Pancreas (tissue), 10 donors: ENCODE measurements at regions not wholly inside any gene's neighbourhood (a gene's known extent, or its start where the extent isn't known, plus 50 kb on each side); places are given as distances from the start of the nearest gene placed in this dataset.

Experiments
- ATAC-seq, 4 donors: fragments of 200-7000 bp; cut with Tn5 transposase; one replicate each; pipeline versions ENCODE4 v1.8.0 to v1.9.1; 2020; ENCODE audit warnings: mild to moderate bottlenecking in 4 of 4, moderate library complexity in 4 of 4
- DNase-seq, 6 donors: peaks; one replicate each; pipeline ENCODE4 v3.0.0-alpha.2; 2020
- FAIRE-seq: peaks from 2 replicates; lab custom pipeline; 2012; peaks lifted over from hg19 to GRCh38; lab: Jason Lieb, UNC
- H3K27ac ChIP-seq, 4 donors: fragments of 200-600 bp; sonication (generic); 1 replicate in 3 of 4; 2 replicates in 1 of 4; pipeline versions ENCODE4 v1.5.0 to v1.8.0; 2020
- H3K27me3 ChIP-seq, 4 donors: fragments of 200-600 bp; one replicate each; pipeline ENCODE4 v1.8.0; 2021
- H3K36me3 ChIP-seq, 3 donors: fragments of 200-600 bp; sonication (generic) in 1 of 3; one replicate each; pipeline versions ENCODE4 v1.5.0 to v1.8.0; 2020 to 2021
- H3K4me1 ChIP-seq, 3 donors: fragments of 200-600 bp; one replicate each; pipeline ENCODE4 v1.8.0; 2021
- H3K4me3 ChIP-seq, 4 donors: fragments of 200-600 bp; sonication (generic) in 2 of 4; one replicate each; pipeline versions ENCODE4 v1.5.0 to v1.8.0; 2020 to 2021
- H3K9me3 ChIP-seq, 4 donors: fragments of 200-600 bp; one replicate each; pipeline ENCODE4 v1.8.0; 2021
- WGBS, 2 donors: extraction: QIAGEN DNeasy Blood & Tissue Kit; methylation state at CpG; one replicate each; pipeline ENCODE4 v1.1.7; 2013; 5-methylcytosine and 5-hydroxymethylcytosine counted together
- intact Hi-C, 3 donors: fragments of 100-400 bp; cut with DNase I; formaldehyde crosslinking; loops; one replicate each; pipeline versions ENCODE4 v1.11.1 to v1.14.2; 2022
- TF ChIP-seq, protein P1 (sequence below), 4 donors: fragments of 200-600 bp; sonication (generic) in 3 of 4; IDR thresholded peaks; one replicate each; pipeline versions ENCODE4 v1.5.0 to v1.8.0; 2021; ENCODE audit warnings: antibody characterized with exemption in 4 of 4
- donor health status: healthy with polysubstance abuse.
- donor health status: DM: no; HTN: no; CAD: no; lungs with moderate emphysema.
- donor health status: DM: no; HTN: no; CAD: no.
- donor health status: control.
- donor health status: control.
- donor health status: Bipolar disorder and iron deficiency.
- donor health status: DM: yes; HTN: yes; CAD: no.
- donor health status: DM: no; HTN: no; CAD: no.
- donor health status: DM: no; HTN: no; CAD: no.
- donor health status: DM: yes; HTN: yes; CAD: no.

DNA sequence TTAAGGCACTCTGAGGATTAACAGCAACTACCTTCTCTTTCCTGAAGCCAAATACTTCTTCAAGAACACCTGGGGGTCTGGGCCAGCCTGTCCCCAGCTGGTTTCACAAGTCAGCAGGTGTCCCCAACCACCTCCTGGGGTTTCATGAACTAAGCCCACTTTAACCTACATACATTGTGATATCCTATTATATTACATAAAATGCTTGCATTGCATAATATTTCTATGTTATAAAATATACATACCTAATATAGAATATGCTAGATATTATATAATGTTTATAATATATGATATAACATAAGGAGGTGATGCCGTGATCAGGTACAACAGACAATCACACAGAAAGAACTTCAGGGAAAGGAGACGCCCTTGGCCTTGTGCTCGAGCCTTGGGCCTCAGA lies 367.6 kb downstream of the C16orf95 start:
- TF ChIP-seq, protein P1, sequence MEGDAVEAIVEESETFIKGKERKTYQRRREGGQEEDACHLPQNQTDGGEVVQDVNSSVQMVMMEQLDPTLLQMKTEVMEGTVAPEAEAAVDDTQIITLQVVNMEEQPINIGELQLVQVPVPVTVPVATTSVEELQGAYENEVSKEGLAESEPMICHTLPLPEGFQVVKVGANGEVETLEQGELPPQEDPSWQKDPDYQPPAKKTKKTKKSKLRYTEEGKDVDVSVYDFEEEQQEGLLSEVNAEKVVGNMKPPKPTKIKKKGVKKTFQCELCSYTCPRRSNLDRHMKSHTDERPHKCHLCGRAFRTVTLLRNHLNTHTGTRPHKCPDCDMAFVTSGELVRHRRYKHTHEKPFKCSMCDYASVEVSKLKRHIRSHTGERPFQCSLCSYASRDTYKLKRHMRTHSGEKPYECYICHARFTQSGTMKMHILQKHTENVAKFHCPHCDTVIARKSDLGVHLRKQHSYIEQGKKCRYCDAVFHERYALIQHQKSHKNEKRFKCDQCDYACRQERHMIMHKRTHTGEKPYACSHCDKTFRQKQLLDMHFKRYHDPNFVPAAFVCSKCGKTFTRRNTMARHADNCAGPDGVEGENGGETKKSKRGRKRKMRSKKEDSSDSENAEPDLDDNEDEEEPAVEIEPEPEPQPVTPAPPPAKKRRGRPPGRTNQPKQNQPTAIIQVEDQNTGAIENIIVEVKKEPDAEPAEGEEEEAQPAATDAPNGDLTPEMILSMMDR (IDR thresholded peaks at IDR 0.05): no peak
- WGBS, 2 donors: 70 to 81% methylated on average over 3 of the region's 3 CpGs
- DNase-seq: no peak
- ATAC-seq: no peak
- no peaks in the 10 kb centered on the region for H3K4me1 ChIP-seq
- intact Hi-C loops: no loop called here
- H3K27me3 ChIP-seq: no peaks in the 10 kb centered on the region
- H3K4me3 ChIP-seq: no peak overlapping the region
- H3K27ac ChIP-seq: no peak overlapping the region
- H3K9me3 ChIP-seq: no peaks in the 10 kb centered on the region
- H3K36me3 ChIP-seq: no peaks in the 10 kb centered on the region
- no peak for FAIRE-seq

DNA sequence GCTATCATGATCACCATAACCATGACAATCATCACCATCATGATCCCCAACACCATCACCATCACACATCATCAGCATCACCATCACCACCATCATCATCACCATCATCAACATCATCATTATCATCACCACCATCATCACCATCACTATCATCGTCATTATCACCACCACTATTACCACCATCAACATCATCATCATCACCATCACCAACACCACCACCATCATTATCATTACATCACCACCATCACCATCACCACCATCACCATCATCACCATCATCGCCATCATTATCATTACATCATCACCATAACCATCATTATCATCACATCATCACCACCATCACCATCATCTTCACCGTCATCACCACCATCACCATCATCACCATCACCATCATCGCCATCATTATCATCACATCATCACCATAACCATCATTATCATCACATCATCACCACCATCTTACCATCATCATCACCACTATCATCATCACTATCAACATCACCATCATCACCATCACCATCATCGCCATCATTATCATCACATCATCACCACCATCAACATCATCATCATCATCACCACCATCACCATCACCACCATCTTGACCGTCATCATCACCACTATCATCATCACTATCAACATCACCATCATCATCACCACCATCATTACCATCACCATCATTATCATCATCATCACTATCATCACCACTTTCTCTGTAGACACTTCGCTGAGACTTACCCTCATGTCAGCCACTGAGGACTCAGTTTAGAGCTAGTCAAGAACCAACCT lies 366.0 kb downstream of the C16orf95 start:
- H3K27me3 ChIP-seq: no peaks in the 10 kb centered on the region
- 77 to 89% methylated on average over 7 of the region's 7 CpGs for WGBS, 2 donors
- no peak overlapping the region for H3K27ac ChIP-seq
- FAIRE-seq: no peak
- TF ChIP-seq, protein P1 (IDR thresholded peaks at IDR 0.05): no peak
- H3K4me3 ChIP-seq: no peak overlapping the region
- ATAC-seq: no peak
- no peaks in the 10 kb centered on the region for H3K9me3 ChIP-seq
- H3K4me1 ChIP-seq: no peaks in the 10 kb centered on the region
- H3K36me3 ChIP-seq: no peaks in the 10 kb centered on the region
- no peak for DNase-seq
- intact Hi-C loops: no loop called here

DNA sequence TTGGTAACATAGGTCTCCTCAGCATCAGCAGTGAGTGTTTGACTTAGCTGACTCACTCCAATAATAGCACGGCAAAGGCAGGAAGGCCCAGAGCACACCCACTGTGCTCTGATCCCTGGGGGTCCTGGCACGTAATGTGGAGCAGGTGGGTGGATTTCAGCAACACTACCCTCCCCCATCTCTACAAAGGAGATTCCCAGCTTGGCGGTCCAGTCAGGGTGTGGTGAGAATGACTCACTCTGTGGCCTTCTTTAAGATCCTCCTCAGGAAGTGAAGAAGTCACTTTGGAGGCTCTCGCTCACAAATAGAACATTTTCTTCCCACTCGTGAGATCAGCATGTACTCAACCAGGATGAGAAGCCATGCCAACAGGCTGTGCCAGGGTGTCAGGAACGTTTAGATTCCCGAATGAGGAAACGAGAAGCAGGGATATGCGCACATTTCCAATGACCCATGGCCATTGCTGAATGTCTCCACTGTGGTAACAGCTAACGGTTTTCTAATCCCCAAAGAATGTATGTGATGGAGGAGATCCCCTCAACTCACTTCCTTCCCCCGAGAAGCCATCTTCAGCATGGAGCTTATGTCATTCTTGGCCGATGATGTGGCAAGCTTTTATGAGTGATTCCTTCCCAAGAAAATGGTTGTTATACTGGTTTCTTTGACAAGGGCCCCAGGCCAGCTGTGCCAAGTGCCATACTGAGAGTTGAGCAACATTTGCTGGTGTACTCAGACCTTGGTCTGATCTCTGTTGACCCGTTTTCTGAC lies 365.2 kb downstream of the C16orf95 start:
- ATAC-seq (peak in 1 of 4 donors; percentile 34), DNase-seq (no peak), FAIRE-seq (no peak)
- 67 to 79% methylated on average over 13 of the region's 13 CpGs for WGBS, 2 donors
- TF ChIP-seq, protein P1 (IDR thresholded peaks at IDR 0.05): no peak
- no peaks in the 10 kb centered on the region for H3K36me3 ChIP-seq
- intact Hi-C loops: no loop called here
- H3K4me3 ChIP-seq: no peak overlapping the region
- H3K27me3 ChIP-seq: no peaks in the 10 kb centered on the region
- no peaks in the 10 kb centered on the region for H3K9me3 ChIP-seq
- no peaks in the 10 kb centered on the region for H3K4me1 ChIP-seq
- H3K27ac ChIP-seq: no peak overlapping the region

DNA sequence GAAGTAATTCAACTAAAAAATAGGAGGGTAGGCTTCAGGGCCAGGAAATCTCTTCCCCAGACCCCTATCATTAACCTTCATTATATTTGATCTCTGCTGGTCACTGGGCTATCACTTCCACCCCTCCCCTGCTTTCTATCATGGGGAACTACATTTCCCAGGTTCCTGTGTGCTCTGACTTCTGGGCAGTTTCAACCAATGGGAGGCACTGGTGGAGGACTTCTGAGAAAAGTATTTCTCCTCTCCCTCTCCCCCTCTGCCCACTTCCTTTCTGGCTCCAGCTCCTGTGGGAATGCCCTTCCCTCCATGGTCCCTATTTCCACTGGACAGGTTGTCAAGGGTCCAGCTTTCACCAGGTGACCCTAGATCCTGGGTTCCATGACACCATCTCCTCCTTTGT lies 364.4 kb downstream of the C16orf95 start:
- intact Hi-C loops: no loop called here
- H3K9me3 ChIP-seq: no peaks in the 10 kb centered on the region
- FAIRE-seq: no peak
- H3K27me3 ChIP-seq: no peaks in the 10 kb centered on the region
- no peaks in the 10 kb centered on the region for H3K4me1 ChIP-seq
- no peak for DNase-seq
- TF ChIP-seq, protein P1 (IDR thresholded peaks at IDR 0.05): no peak
- H3K36me3 ChIP-seq: no peaks in the 10 kb centered on the region
- H3K27ac ChIP-seq: no peak overlapping the region
- no peak overlapping the region for H3K4me3 ChIP-seq
- no peak for ATAC-seq
